Ishikawa (cell line): ENCODE measurements at regions not wholly inside any gene's neighbourhood (a gene's known extent, or its start where the extent isn't known, plus 50 kb on each side); places are given as distances from the start of the nearest gene placed in this dataset.

ENCODE experiments used
- CEBPB ChIP-seq: IDR thresholded peaks from 2 replicates; pipeline ENCODE4 v1.6.1; 2012
- CREB1 ChIP-seq: IDR thresholded peaks from 2 replicates; pipeline ENCODE4 v1.6.1; 2012; ENCODE audit warnings: low read depth
- EGR1 ChIP-seq: IDR thresholded peaks from 2 replicates; pipeline ENCODE4 v1.6.1; 2012
- EP300 ChIP-seq: IDR thresholded peaks from 2 replicates; pipeline ENCODE4 v1.6.1; 2012; ENCODE audit warnings: borderline replicate concordance
- FOXM1 ChIP-seq: IDR thresholded peaks from 2 replicates; pipeline ENCODE4 v1.6.1; 2012; ENCODE audit warnings: low read depth, borderline replicate concordance
- MAX ChIP-seq: IDR thresholded peaks from 2 replicates; pipeline ENCODE4 v1.6.1; 2012
- NFIC ChIP-seq: IDR thresholded peaks from 2 replicates; pipeline ENCODE4 v1.6.1; 2012
- RAD21 ChIP-seq: IDR thresholded peaks from 2 replicates; pipeline ENCODE4 v1.6.1; 2012; ENCODE audit warnings: low read depth
- REST ChIP-seq: IDR thresholded peaks from 2 replicates; pipeline ENCODE4 v1.6.1; 2012; ENCODE audit warnings: low read depth, mild to moderate bottlenecking
- TAF1 ChIP-seq: IDR thresholded peaks from 2 replicates; pipeline ENCODE4 v1.6.1; 2012; ENCODE audit warnings: low read depth, mild to moderate bottlenecking
- TCF12 ChIP-seq: IDR thresholded peaks from 2 replicates; pipeline ENCODE4 v1.6.1; 2012; ENCODE audit warnings: low read depth
- TEAD4 ChIP-seq: IDR thresholded peaks from 2 replicates; pipeline ENCODE4 v1.6.1; 2012
- YY1 ChIP-seq: IDR thresholded peaks from 2 replicates; pipeline ENCODE4 v1.6.1; 2012; ENCODE audit warnings: low read depth
- ZBTB7A ChIP-seq: IDR thresholded peaks from 2 replicates; pipeline ENCODE4 v1.6.1; 2012; ENCODE audit warnings: low read depth
- TF ChIP-seq, protein P1 (sequence below): IDR thresholded peaks from 2 replicates; pipeline ENCODE4 v1.6.1; 2012

DNA sequence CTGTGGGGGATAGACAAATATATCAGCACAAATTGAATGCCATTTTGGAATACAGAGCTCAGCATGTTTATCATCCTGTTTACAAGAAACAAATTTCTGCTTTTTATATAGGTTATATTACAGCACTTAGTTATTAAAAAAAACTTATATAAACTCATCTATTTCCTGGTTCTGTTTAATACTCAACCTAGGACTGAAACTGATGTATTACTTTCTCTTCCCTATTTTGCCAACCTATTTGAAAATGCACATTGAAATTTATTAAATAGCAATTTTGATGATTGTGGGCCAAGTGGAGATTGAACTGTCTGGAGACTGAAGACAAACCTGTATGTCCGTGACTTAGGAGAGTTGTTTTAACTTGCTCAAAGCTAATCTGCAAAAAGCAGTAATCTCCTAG lies 288.3 kb upstream of the ANO3 start:
- TF ChIP-seq ZBTB7A (no peak), RAD21 (no peak), TAF1 (no peak), FOXM1 (no peak), REST (no peak), EGR1 (no peak), TEAD4 (no peak), TCF12 (no peak), NFIC (no peak), MAX (no peak), YY1 (no peak), EP300 (no peak), CREB1 (no peak), CEBPB (no peak)
- TF ChIP-seq, protein P1, sequence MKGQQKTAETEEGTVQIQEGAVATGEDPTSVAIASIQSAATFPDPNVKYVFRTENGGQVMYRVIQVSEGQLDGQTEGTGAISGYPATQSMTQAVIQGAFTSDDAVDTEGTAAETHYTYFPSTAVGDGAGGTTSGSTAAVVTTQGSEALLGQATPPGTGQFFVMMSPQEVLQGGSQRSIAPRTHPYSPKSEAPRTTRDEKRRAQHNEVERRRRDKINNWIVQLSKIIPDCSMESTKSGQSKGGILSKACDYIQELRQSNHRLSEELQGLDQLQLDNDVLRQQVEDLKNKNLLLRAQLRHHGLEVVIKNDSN = no peak

GRCh38 chr11:26044389-26044788 lies 287.5 kb upstream of the ANO3 start:
- TF ChIP-seq YY1 (no peak), FOXM1 (no peak), NFIC (no peak), TEAD4 (no peak), MAX (no peak), TAF1 (no peak), EGR1 (no peak), CEBPB (no peak), EP300 (no peak), TCF12 (no peak), REST (no peak), RAD21 (no peak), CREB1 (no peak), ZBTB7A (no peak)
- TF ChIP-seq, protein P1 = no peak

GRCh38 chr11:26045082-26045481 lies 286.8 kb upstream of the ANO3 start:
- TF ChIP-seq EGR1 (no peak), CEBPB (no peak), REST (no peak), TEAD4 (no peak), TCF12 (no peak)

GRCh38 chr11:26048271-26048670 lies 283.7 kb upstream of the ANO3 start:
- TF ChIP-seq YY1 (no peak), RAD21 (no peak), CEBPB (no peak), FOXM1 (no peak), EGR1 (no peak), NFIC (no peak), MAX (no peak), CREB1 (no peak), TAF1 (no peak), ZBTB7A (no peak)
- TF ChIP-seq, protein P1 = no peak
